Body of pancreas (tissue), 4 donors: ENCODE measurements at regions not wholly inside any gene's neighbourhood (a gene's known extent, or its start where the extent isn't known, plus 50 kb on each side); places are given as distances from the start of the nearest gene placed in this dataset.

Source experiments
- CTCF ChIP-seq, 7 experiments: fragments of 450-650 bp in 4 of 7; fragments of 200-600 bp in 3 of 7; sonication (generic) in 3 of 7; IDR thresholded peaks; one replicate each; pipeline ENCODE4 v1.5.1; 2016 to 2019; ENCODE audit warnings: antibody characterized with exemption in 7 of 7
- POLR2A ChIP-seq, 3 donors: fragments of 450-650 bp; IDR thresholded peaks; one replicate each; pipeline ENCODE4 v1.6.1; 2016; ENCODE audit warnings: antibody characterized with exemption in 3 of 3, mild to moderate bottlenecking in 2 of 3

- TF ChIP-seq POLR2A (IDR thresholded peaks at IDR 0.05) (no peak), CTCF (IDR thresholded peaks at IDR 0.05) (no peak)
Observed at GRCh38 chr10:130495116-130495862, 359.1 kb downstream of the GLRX3 start.
